Mesendoderm (in vitro differentiated cells): ENCODE measurements at regions not wholly inside any gene's neighbourhood (a gene's known extent, or its start where the extent isn't known, plus 50 kb on each side); places are given as distances from the start of the nearest gene placed in this dataset.

ENCODE experiments used
- DNase-seq: peaks from one replicate; pipeline ENCODE4 v3.0.0; 2013
- H2AK5ac ChIP-seq: 2 replicates; pipeline ENCODE4 v1.6.1; 2013; ENCODE audit warnings: low read length, inconsistent platforms
- H2BK120ac ChIP-seq: 2 replicates; pipeline ENCODE4 v1.6.1; 2013; ENCODE audit warnings: low read depth, mild to moderate bottlenecking, low read length, moderate library complexity, mixed read lengths
- H2BK15ac ChIP-seq: replicated peaks from 2 replicates; pipeline ENCODE4 v1.6.1; 2013; ENCODE audit warnings: low read depth, mild to moderate bottlenecking, moderate library complexity
- H2BK5ac ChIP-seq: 2 replicates; pipeline ENCODE4 v1.6.1; 2013; ENCODE audit warnings: low read length, inconsistent platforms
- H3K18ac ChIP-seq: 2 replicates; pipeline ENCODE4 v1.6.1; 2013; ENCODE audit warnings: mild to moderate bottlenecking, low read length, mixed read lengths
- H3K23ac ChIP-seq: one replicate; pipeline ENCODE4 v1.6.1; 2013; ENCODE audit warnings: low read length
- H3K27ac ChIP-seq: 2 replicates; pipeline ENCODE4 v1.5.1; 2013; ENCODE audit warnings: low read depth, mild to moderate bottlenecking, inconsistent platforms, low read length, moderate library complexity
- H3K27me3 ChIP-seq: 2 replicates; pipeline ENCODE4 v1.6.1; 2013; ENCODE audit warnings: low read length, control low read depth, mild to moderate bottlenecking, inconsistent platforms; ENCODE audit not compliant: insufficient read depth, poor library complexity
- H3K36me3 ChIP-seq: 2 replicates; pipeline ENCODE4 v1.6.1; 2013; ENCODE audit warnings: low read length, inconsistent platforms; ENCODE audit not compliant: control insufficient read depth, insufficient read depth
- H3K4ac ChIP-seq: one replicate; pipeline ENCODE4 v1.6.1; 2013; ENCODE audit warnings: low read depth, mild to moderate bottlenecking, low read length, moderate library complexity
- H3K4me1 ChIP-seq: 2 replicates; pipeline ENCODE4 v1.6.1; 2013; ENCODE audit warnings: low read depth, low read length, inconsistent platforms; ENCODE audit not compliant: control insufficient read depth
- H3K4me2 ChIP-seq: 2 replicates; pipeline ENCODE4 v1.6.1; 2013; ENCODE audit warnings: low read length
- H3K4me3 ChIP-seq: 2 replicates; pipeline ENCODE4 v1.5.1; 2013; ENCODE audit warnings: mild to moderate bottlenecking, low read length
- H3K56ac ChIP-seq: one replicate; pipeline ENCODE4 v1.6.1; 2013; ENCODE audit warnings: low read length
- H3K79me1 ChIP-seq: 2 replicates; pipeline ENCODE4 v1.6.1; 2013; ENCODE audit warnings: low read length, inconsistent platforms
- H3K79me2 ChIP-seq: 2 replicates; pipeline ENCODE4 v1.6.1; 2013; ENCODE audit warnings: mild to moderate bottlenecking, low read length; ENCODE audit not compliant: control insufficient read depth, insufficient read depth
- H3K9ac ChIP-seq: 2 replicates; pipeline ENCODE4 v1.6.1; 2013; ENCODE audit warnings: low read length, inconsistent platforms
- H4K5ac ChIP-seq: one replicate; pipeline ENCODE4 v1.6.1; 2013; ENCODE audit warnings: low read length
- H4K8ac ChIP-seq: one replicate; pipeline ENCODE4 v1.6.1; 2013; ENCODE audit warnings: low read depth, mild to moderate bottlenecking, control low read depth, low read length, moderate library complexity
- WGBS: extraction: QIAGEN DNeasy Blood & Tissue Kit; methylation state at CpG from one replicate; pipeline ENCODE4 v1.1.7; 2013; ENCODE audit warnings: low lambda C conversion rate, missing lambda C conversion rate; ENCODE audit not compliant: insufficient coverage; ENCODE audit errors: extremely low coverage; 5-methylcytosine and 5-hydroxymethylcytosine counted together

- no CpG with 5 or more reads among the region's 6 CpGs for WGBS
- Histone ChIP-seq H3K4me3 (no peak overlapping the region), H4K8ac (no peak overlapping the region), H2BK5ac (no peak overlapping the region), H3K23ac (no peak overlapping the region), H3K56ac (no peak overlapping the region), H3K18ac (no peak overlapping the region), H3K79me2 (no peaks in the 10 kb centered on the region), H4K5ac (no peak overlapping the region), H3K27ac (no peak overlapping the region), H3K9ac (no peak overlapping the region), H3K79me1 (no peaks in the 10 kb centered on the region), H2BK120ac (no peak overlapping the region), H3K27me3 (no peaks in the 10 kb centered on the region), H3K4me2 (no peak overlapping the region), H3K4ac (no peak overlapping the region), H3K4me1 (no peaks in the 10 kb centered on the region), H3K36me3 (no peaks in the 10 kb centered on the region), H2AK5ac (no peak overlapping the region), H2BK15ac (no peak overlapping the region)
- DNase-seq = no peak
Measured at GRCh38 chr7:156590212-156590611, 50.4 kb upstream of the RNF32 start.

- Histone ChIP-seq H2AK5ac (no peak overlapping the region), H3K79me1 (no peaks in the 10 kb centered on the region), H3K56ac (no peak overlapping the region), H3K4me3 (no peak overlapping the region), H2BK15ac (no peak overlapping the region), H3K4me1 (no peaks in the 10 kb centered on the region), H3K79me2 (no peaks in the 10 kb centered on the region), H3K4me2 (no peak overlapping the region), H3K36me3 (no peaks in the 10 kb centered on the region), H3K23ac (no peak overlapping the region), H3K27me3 (no peaks in the 10 kb centered on the region), H3K18ac (no peak overlapping the region), H3K9ac (no peak overlapping the region), H4K5ac (no peak overlapping the region), H2BK120ac (no peak overlapping the region), H3K27ac (no peak overlapping the region), H4K8ac (no peak overlapping the region), H3K4ac (no peak overlapping the region), H2BK5ac (no peak overlapping the region)
- WGBS = no CpG with 5 or more reads among the region's 2 CpGs
- DNase-seq = no peak
Measured at GRCh38 chr7:156589808-156590207, 50.8 kb upstream of the RNF32 start.

GRCh38 chr7:156585926-156586325 is 54.6 kb upstream of the RNF32 start:
- no CpG with 5 or more reads among the region's 1 CpG for WGBS
- H3K4me3 ChIP-seq = no peak overlapping the region
- DNase-seq = no peak

GRCh38 chr7:156585025-156585648 is 55.4 kb upstream of the RNF32 start:
- no peak overlapping the region for H3K27ac ChIP-seq

More at GRCh38 chr7:156585926-156586325, 54.6 kb upstream of the RNF32 start:
- Histone ChIP-seq H3K4ac (no peak overlapping the region), H4K5ac (no peak overlapping the region), H3K23ac (no peak overlapping the region), H3K4me2 (no peak overlapping the region), H3K27ac (no peak overlapping the region), H3K4me1 (no peaks in the 10 kb centered on the region), H2BK5ac (no peak overlapping the region), H4K8ac (no peak overlapping the region), H2BK120ac (no peak overlapping the region), H3K79me1 (no peaks in the 10 kb centered on the region), H3K27me3 (no peaks in the 10 kb centered on the region), H3K36me3 (no peaks in the 10 kb centered on the region), H3K79me2 (no peaks in the 10 kb centered on the region), H3K18ac (no peak overlapping the region), H3K9ac (no peak overlapping the region), H3K56ac (no peak overlapping the region), H2AK5ac (no peak overlapping the region), H2BK15ac (no peak overlapping the region)

GRCh38 chr7:156582591-156583123 is 57.9 kb upstream of the RNF32 start:
- WGBS = no CpG with 5 or more reads among the region's 11 CpGs

More at GRCh38 chr7:156585025-156585648, 55.4 kb upstream of the RNF32 start:
- DNase-seq = peak; percentile 57
- H3K18ac ChIP-seq = no peak overlapping the region
- no peak overlapping the region for H3K4me3 ChIP-seq
- no peak overlapping the region for H3K9ac ChIP-seq
- H3K4me2 ChIP-seq = no peak overlapping the region
- no peaks in the 10 kb centered on the region for H3K79me2 ChIP-seq
- no peaks in the 10 kb centered on the region for H3K4me1 ChIP-seq
- WGBS = no CpG with 5 or more reads among the region's 6 CpGs
- H3K27me3 ChIP-seq = no peaks in the 10 kb centered on the region
- H3K4ac ChIP-seq = no peak overlapping the region
- H3K23ac ChIP-seq = no peak overlapping the region
- no peak overlapping the region for H3K56ac ChIP-seq
- no peak overlapping the region for H4K8ac ChIP-seq
- H2BK5ac ChIP-seq = no peak overlapping the region
- H2AK5ac ChIP-seq = no peak overlapping the region
- H3K36me3 ChIP-seq = no peaks in the 10 kb centered on the region
- H2BK120ac ChIP-seq = no peak overlapping the region
- H4K5ac ChIP-seq = no peak overlapping the region
- H3K79me1 ChIP-seq = no peaks in the 10 kb centered on the region
- no peak overlapping the region for H2BK15ac ChIP-seq

GRCh38 chr7:156580036-156580435 is 60.5 kb upstream of the RNF32 start:
- no peak overlapping the region for H3K23ac ChIP-seq
- no peak overlapping the region for H2BK120ac ChIP-seq
- H2BK5ac ChIP-seq = no peak overlapping the region
- no peak overlapping the region for H3K27ac ChIP-seq
- no peak overlapping the region for H3K9ac ChIP-seq
- peaks cover 5% of the 10 kb centered on the region for H3K4me1 ChIP-seq
- H4K5ac ChIP-seq = no peak overlapping the region
- no peaks in the 10 kb centered on the region for H3K27me3 ChIP-seq
- no peaks in the 10 kb centered on the region for H3K36me3 ChIP-seq
- DNase-seq = no peak
- no CpG with 5 or more reads among the region's 8 CpGs for WGBS
- no peak overlapping the region for H4K8ac ChIP-seq
- no peak overlapping the region for H2BK15ac ChIP-seq
- H3K79me1 ChIP-seq = no peaks in the 10 kb centered on the region
- no peak overlapping the region for H3K4me2 ChIP-seq
- no peak overlapping the region for H3K4ac ChIP-seq
- no peak overlapping the region for H3K18ac ChIP-seq
- H2AK5ac ChIP-seq = no peak overlapping the region
- no peaks in the 10 kb centered on the region for H3K79me2 ChIP-seq
- H3K4me3 ChIP-seq = no peak overlapping the region
- H3K56ac ChIP-seq = no peak overlapping the region

More at GRCh38 chr7:156582591-156583123, 57.9 kb upstream of the RNF32 start:
- Histone ChIP-seq H3K23ac (no peak overlapping the region), H2BK15ac (no peak overlapping the region), H3K18ac (no peak overlapping the region), H3K79me1 (no peaks in the 10 kb centered on the region), H4K5ac (no peak overlapping the region), H3K4me2 (no peak overlapping the region), H3K27ac (no peak overlapping the region), H4K8ac (no peak overlapping the region), H3K4me1 (peaks cover 5% of the 10 kb centered on the region), H3K4ac (no peak overlapping the region), H2BK120ac (no peak overlapping the region), H2BK5ac (no peak overlapping the region), H3K56ac (no peak overlapping the region), H3K36me3 (no peaks in the 10 kb centered on the region), H3K79me2 (no peaks in the 10 kb centered on the region), H2AK5ac (no peak overlapping the region), H3K27me3 (no peaks in the 10 kb centered on the region), H3K4me3 (no peak overlapping the region), H3K9ac (no peak overlapping the region)
- no peak for DNase-seq
